ENCODE measurements at regions not wholly inside any gene's neighbourhood (a gene's known extent, or its start where the extent isn't known, plus 50 kb on each side); places are given as distances from the start of the nearest gene placed in this dataset.

DNA sequence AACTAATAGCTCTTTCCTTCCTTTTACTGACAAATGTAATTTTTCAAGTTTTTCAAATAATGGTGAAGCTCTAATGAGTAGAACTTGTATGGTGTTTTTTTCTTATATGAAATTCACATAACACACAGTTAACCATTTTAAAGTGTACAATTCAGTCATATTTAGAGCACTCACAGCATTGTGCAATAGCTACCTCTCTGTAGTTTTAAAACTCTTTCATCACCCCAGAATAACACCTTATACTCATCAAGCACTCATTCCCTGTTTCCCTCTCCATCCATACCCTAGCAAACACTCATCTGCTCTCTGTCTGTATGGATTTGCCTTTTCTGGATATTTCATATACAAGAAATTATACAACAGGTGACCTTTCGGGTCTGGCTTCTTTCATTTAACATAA lies 207.9 kb upstream of the SLC38A2 start:
- H3K27me3 ChIP-seq, result no peaks in the 10 kb centered on the region
- H3K4me3 ChIP-seq, result no peak overlapping the region
- H3K4me1 ChIP-seq, result peaks cover 25% of the 10 kb centered on the region
- DNase-seq (ENCODE audit: low spot score in 2 of 2), result no peak
- no peak overlapping the region for H3K27ac ChIP-seq
- H3K9me3 ChIP-seq, result no peaks in the 10 kb centered on the region
- no peaks in the 10 kb centered on the region for H3K36me3 ChIP-seq
- TF ChIP-seq POLR2AphosphoS5 (IDR thresholded peaks at IDR 0.05), result no peak
- TF ChIP-seq EP300 (IDR thresholded peaks at IDR 0.05), result no peak
- TF ChIP-seq, protein P1, sequence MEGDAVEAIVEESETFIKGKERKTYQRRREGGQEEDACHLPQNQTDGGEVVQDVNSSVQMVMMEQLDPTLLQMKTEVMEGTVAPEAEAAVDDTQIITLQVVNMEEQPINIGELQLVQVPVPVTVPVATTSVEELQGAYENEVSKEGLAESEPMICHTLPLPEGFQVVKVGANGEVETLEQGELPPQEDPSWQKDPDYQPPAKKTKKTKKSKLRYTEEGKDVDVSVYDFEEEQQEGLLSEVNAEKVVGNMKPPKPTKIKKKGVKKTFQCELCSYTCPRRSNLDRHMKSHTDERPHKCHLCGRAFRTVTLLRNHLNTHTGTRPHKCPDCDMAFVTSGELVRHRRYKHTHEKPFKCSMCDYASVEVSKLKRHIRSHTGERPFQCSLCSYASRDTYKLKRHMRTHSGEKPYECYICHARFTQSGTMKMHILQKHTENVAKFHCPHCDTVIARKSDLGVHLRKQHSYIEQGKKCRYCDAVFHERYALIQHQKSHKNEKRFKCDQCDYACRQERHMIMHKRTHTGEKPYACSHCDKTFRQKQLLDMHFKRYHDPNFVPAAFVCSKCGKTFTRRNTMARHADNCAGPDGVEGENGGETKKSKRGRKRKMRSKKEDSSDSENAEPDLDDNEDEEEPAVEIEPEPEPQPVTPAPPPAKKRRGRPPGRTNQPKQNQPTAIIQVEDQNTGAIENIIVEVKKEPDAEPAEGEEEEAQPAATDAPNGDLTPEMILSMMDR (IDR thresholded peaks at IDR 0.05), result no peak
- no peak for TF ChIP-seq POLR2A (IDR thresholded peaks at IDR 0.05)
- 94% methylated on average over 1 of the region's 1 CpG for WGBS

- Histone ChIP-seq H3K9me3 (no peaks in the 10 kb centered on the region), H3K27me3 (no peaks in the 10 kb centered on the region), H3K36me3 (no peaks in the 10 kb centered on the region), H3K27ac (no peak overlapping the region), H3K4me1 (peaks cover 34% of the 10 kb centered on the region), H3K4me3 (no peak overlapping the region)
- no peak for TF ChIP-seq POLR2AphosphoS5 (IDR thresholded peaks at IDR 0.05)
- TF ChIP-seq, protein P1 (IDR thresholded peaks at IDR 0.05), result no peak
- TF ChIP-seq EP300 (IDR thresholded peaks at IDR 0.05), result no peak
- no peak for TF ChIP-seq POLR2A (IDR thresholded peaks at IDR 0.05)
- no peak for DNase-seq (ENCODE audit: low spot score in 2 of 2)
Observed at GRCh38 chr12:46579474-46579873, 206.9 kb upstream of the SLC38A2 start.

GRCh38 chr12:46578190-46578982 lies 205.8 kb upstream of the SLC38A2 start:
- TF ChIP-seq EP300 (IDR thresholded peaks at IDR 0.05) (no peak), POLR2AphosphoS5 (IDR thresholded peaks at IDR 0.05) (no peak), POLR2A (IDR thresholded peaks at IDR 0.05) (no peak)
- TF ChIP-seq, protein P1 (IDR thresholded peaks at IDR 0.05), result no peak
- Histone ChIP-seq H3K9me3 (no peaks in the 10 kb centered on the region), H3K4me1 (peaks cover 34% of the 10 kb centered on the region), H3K36me3 (no peaks in the 10 kb centered on the region), H3K4me3 (no peak overlapping the region), H3K27me3 (no peaks in the 10 kb centered on the region), H3K27ac (peak overlapping the region; percentile 28)
- 70% methylated on average over 4 of the region's 4 CpGs for WGBS
- no peak for DNase-seq (ENCODE audit: low spot score in 2 of 2)

DNA sequence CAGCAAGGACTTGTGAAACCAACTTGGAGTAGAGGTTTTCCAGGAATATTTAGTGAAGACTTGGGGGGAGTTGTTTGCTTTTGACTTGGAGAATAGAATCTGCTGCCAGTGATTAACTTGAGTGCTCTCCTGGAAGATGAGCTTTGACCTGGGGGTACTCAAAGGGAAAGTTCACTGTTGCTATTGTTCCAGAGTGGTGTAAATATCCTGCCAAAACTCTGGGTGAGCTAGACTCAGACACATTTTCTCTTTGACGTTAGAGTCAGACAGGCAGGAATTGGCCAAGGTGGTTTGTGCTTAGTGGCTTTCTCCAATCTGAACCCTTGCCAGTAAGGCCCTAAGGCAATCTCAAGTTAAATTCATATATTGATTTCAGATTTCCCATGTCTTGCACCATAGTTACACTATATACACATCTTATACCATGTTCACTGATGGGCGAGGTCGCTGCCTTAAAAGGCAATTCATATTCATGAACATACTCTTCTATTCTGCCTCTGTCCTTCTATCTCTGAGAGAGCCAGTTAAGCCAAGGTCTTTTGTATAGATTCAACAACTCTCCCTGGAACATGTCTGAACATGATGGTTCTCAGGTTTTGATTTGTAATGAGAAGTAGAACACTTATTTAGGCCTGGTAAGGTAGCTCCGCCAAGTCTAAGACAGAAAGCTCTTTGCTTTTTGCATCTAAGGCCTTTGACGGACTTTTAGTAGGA lies 204.6 kb upstream of the SLC38A2 start:
- TF ChIP-seq POLR2AphosphoS5 (IDR thresholded peaks at IDR 0.05) (no peak), EP300 (IDR thresholded peaks at IDR 0.05) (no peak), POLR2A (IDR thresholded peaks at IDR 0.05) (no peak)
- H3K4me3 ChIP-seq, result no peak overlapping the region
- no peaks in the 10 kb centered on the region for H3K9me3 ChIP-seq
- H3K36me3 ChIP-seq, result no peaks in the 10 kb centered on the region
- 59% methylated on average over 5 of the region's 5 CpGs for WGBS
- H3K4me1 ChIP-seq, result peaks cover 37% of the 10 kb centered on the region
- no peaks in the 10 kb centered on the region for H3K27me3 ChIP-seq
- H3K27ac ChIP-seq, result peak overlapping the region; percentile 28
- no peak for DNase-seq (ENCODE audit: low spot score in 2 of 2)

DNA sequence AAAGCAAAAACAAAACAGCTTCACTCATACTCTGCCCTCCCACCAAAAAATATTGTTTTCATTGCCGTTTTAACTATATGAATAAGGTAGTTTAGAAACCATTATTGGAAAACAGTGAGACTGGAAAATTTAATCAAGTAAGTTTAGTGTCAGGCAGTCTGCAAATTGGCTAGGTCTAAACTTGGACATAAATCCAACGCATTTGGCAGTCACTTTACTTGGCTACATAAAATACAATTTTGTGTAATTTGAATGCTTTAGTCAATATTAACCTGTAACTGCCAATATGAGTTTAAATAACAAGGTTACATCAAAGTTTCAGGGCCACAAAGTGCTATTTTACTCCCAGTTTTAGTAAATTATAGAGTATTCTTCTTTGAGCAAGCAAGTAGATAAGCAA lies 202.3 kb upstream of the SLC38A2 start:
- WGBS, result 38% methylated on average over 2 of the region's 2 CpGs
- H3K4me3 ChIP-seq, result no peak overlapping the region

More for the DNA sequence above, 202.3 kb upstream of the SLC38A2 start:
- Histone ChIP-seq H3K4me1 (peaks cover 37% of the 10 kb centered on the region), H3K27ac (no peak overlapping the region), H3K27me3 (no peaks in the 10 kb centered on the region), H3K9me3 (no peaks in the 10 kb centered on the region), H3K36me3 (no peaks in the 10 kb centered on the region)
- no peak for DNase-seq (ENCODE audit: low spot score in 2 of 2)
- TF ChIP-seq POLR2AphosphoS5 (IDR thresholded peaks at IDR 0.05) (no peak), EP300 (IDR thresholded peaks at IDR 0.05) (no peak), POLR2A (IDR thresholded peaks at IDR 0.05) (no peak)
- TF ChIP-seq, protein P1 (IDR thresholded peaks at IDR 0.05), result no peak
